ENCODE measurements at regions not wholly inside any gene's neighbourhood (a gene's known extent, or its start where the extent isn't known, plus 50 kb on each side); places are given as distances from the start of the nearest gene placed in this dataset.

DNA sequence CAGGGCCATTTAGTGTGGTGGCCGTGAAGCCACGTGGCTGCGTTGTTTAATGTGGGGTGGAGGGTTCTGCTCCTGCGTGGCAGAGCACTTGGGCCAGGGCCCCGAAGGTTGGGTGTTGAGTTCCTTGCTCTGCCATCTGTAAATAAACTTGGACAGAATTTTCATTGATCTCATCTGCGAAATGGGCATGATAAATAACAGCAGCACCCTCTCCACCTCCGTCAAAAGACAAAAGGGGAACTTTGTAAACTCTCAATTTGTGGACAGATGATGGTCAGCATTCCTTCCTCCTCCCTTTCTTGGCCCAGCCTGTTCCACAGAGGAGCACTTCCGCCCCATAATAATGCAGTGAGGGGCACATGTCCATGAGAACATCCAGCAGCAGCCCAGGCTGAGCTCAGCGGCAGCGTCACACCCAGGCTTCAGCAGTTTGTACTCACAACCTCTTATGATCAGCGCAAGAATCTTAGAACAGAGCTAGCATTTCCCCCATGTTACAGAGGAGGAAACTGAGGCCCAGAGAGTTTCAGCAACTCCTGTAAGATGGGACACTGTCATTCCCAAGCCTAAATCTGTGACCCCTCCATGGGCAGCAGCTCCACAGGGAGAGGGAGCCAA is 874.5 kb downstream of the BRD1 start:
- DNase-seq (ENCODE audit: low read depth) = no peak

DNA sequence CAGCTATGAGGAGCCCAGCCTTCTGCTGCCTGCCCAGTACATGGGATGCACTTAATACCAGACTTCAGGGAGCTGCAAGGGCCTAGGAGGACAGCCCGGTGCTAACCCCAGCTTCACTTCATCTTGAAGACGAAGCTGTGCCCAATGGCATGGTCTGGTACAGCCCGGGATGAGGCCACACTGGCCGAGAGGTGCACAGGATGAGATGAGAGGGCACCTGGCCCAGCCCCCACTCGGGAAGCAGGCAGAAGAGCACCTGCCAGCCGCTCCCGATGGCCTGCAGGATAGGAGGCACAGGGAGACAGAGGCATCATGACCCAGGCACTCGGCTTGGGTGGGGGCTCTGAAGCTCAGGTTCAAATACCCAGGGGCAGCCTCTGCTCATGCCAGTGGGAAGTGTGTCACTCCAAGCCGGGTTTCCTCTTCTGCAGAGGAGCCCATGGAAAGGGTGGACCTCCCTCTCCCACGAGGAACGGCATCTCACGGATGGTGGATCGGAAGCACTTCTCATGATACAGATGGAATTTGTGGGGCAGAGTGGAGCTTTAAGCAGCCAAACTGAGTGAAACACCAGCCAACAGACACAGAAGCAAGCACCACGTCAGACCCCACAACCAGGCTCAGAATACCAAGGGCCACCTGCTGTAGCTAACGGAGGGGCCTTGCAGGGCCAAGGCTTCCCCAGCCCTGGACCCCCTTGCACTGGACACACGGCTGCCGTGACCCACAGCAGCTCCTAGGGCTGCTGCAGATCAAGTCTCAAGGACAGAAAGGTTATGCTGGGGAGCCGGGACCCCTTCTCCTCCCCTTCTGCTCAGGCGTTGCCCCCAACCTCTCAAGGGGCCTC is 875.2 kb downstream of the BRD1 start:
- no peak for DNase-seq (ENCODE audit: low read depth)

DNA sequence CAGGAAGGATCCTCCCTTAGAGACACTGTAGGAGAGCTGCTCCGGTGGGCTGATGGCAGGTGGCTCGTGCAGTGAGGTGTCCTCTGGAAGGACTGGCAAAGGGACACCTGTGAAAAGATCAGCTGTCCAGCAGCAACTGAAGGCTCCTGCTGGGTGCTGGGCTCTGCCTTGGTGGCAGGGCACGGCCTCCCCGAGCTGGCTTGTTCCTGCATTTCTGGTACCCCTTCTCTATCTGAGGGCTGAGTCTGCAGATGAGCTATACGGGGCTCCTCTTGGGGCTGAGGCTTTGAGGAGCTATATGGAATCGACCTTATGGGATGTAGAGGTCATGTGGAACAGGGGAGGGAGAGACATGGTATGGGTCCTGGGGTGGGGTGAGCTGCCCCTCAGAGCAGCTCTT is 875.8 kb downstream of the BRD1 start:
- DNase-seq (ENCODE audit: low read depth) = no peak

DNA sequence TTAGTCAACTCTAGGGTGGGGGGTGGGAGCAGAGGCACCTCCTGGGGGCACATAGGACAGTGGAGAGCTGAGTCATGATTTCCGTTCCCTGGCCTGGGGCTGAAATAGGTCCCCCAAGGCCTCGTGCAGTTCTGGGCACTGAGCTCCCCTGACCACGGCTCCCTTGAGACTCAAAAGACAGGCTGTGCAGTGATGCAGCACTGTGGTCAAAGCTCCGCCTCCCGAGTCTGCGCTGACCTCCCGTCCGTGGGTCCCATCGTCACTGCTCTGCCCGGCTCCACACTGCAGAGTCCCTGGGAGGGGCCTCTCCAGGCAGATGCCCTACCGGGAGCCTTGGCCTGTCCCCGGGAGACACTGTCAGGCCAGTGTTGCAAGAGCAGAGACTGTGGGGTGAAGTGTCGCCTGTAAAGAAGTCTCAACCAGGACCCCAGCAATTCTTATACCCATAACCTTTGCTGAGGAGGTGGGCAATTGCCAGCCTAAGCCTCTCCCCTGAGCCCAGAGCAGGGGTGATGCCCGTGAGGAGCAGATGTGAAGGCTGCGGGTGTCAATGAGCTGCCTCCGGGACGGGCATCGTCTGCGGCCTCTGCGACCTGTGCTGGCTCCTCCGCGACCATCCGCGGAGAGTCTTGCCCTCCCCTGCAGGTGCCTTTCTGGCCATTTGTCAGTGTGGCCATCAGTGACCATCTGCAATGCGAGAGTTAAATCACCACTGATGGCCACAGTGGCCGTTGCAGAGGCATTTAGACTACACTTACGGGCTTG is 877.3 kb downstream of the BRD1 start:
- no peak for DNase-seq (ENCODE audit: low read depth)

DNA sequence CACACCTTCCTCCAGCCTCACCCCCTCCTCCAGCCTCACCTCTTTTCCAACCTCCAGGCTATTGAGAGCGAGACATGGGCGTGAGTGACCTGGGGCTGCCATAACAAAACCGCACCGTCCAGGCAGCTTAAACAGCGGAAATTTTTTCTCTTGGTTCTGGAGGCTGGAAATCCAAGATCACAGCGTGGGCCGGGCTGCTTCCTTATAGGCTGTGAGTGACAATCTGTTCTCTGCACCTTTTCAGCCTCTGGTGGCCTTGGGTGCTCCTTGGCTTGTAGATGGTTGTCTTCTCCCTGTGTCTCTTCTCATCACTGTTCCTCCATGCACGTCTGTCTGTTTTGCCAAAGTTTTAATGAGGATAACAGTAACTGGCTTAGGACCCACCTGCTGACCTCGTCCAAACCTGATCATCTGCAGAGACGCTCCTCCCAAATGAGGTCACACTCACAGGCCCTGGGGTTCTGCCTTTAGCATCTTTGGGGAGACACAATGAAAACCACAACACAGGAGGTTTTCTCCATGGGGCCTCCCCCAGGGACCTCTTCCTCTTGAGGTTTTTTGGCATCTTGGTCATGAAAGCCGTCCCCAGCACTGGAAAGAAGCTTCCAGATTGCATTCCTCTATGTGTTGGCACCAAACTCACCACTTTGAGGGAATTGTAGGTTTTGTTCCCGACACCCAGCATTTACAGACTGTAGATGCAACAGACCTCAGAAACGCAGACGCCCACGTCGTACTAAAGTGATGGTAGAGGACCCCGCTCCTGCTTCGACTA is 878.1 kb downstream of the BRD1 start:
- DNase-seq (ENCODE audit: low read depth) = no peak

DNA sequence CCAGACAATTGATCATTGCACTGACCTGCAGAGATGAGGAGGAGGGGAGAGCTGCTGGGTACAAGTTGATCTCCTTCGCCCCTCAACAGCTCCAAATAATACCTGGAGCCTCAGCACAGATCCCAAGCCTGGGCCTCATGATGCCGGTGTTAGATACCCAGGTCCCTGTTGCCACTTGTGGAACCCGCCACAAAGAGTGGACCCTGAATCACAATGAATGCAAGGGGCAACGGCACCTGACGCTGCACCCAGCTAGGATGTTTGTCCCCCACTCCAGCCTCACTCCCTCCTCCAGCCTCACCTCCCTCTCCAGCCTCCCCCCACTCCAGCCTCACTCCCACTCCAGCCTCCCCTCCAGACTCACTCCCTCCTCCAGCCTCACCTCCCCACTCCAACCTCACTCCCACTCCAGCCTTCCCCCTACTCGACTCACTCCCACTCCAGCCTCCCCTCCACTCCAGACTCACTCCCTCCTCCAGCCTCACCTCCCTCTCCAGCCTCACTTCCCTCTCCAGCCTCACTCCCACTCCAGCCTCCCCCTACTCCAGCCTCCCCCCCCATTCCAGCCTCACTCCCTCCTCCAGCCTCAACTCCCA is 879.0 kb downstream of the BRD1 start:
- DNase-seq (ENCODE audit: low read depth) = no peak

DNA sequence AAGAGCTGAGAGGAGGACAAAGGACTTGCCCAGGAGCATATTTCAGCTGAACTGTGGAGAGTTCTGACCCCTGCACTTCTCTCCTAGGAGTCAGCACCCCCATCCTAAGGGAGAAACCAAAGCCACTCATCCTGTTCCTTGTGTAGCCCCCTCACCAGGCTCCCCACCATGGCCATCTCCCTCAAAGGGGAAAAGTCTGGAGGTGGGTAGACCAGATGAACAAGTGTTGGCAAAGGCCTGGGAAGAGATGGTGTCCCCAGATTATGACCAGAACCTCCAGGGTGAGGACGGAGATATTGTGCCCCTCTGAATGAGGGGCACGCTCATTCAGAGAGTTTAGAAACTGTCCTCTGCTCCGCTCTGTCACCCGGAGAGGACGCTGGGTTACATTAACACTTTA is 880.0 kb downstream of the BRD1 start:
- DNase-seq (ENCODE audit: low read depth) = no peak

DNA sequence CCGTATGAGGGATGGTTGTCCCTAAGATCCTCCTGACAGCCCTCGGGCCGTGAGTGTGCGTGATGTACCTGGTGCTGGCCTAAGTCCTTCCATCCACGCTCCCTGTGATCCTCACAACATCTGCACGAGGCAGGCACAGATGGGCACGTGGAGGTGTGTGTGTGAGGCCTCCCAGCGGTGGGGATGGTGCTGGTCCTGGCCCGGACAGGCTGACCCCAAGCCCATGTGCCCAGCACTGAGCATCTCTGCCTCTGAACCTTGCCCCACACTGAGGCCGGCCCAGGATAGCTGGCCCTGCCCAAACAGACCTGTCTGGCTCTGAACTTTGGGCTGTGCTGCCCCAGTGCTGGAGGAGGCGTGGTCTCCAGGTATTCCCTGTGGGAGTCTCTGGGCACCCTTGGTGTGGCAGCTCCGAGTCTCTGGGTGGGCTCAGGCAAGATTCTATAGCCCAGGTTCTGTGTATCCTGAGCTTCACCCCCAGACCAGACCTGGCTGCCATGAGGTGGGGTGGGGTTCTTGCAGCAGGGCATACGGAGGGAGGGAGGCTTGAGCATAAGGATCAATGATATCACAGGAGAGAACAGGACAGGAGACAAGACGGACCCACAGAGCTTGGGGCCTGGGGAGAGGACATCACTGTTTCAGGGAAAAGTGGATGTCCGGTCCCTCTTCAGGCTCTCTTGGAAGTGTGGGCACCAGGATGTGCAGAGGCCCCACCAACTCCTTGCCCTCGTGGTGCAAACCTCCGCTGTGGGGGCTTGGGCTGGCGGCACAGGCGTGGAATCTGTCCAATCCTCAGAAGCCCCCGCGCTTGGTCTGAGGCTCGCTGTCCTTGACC is 881.8 kb downstream of the BRD1 start:
- DNase-seq (ENCODE audit: low read depth) = no peak

DNA sequence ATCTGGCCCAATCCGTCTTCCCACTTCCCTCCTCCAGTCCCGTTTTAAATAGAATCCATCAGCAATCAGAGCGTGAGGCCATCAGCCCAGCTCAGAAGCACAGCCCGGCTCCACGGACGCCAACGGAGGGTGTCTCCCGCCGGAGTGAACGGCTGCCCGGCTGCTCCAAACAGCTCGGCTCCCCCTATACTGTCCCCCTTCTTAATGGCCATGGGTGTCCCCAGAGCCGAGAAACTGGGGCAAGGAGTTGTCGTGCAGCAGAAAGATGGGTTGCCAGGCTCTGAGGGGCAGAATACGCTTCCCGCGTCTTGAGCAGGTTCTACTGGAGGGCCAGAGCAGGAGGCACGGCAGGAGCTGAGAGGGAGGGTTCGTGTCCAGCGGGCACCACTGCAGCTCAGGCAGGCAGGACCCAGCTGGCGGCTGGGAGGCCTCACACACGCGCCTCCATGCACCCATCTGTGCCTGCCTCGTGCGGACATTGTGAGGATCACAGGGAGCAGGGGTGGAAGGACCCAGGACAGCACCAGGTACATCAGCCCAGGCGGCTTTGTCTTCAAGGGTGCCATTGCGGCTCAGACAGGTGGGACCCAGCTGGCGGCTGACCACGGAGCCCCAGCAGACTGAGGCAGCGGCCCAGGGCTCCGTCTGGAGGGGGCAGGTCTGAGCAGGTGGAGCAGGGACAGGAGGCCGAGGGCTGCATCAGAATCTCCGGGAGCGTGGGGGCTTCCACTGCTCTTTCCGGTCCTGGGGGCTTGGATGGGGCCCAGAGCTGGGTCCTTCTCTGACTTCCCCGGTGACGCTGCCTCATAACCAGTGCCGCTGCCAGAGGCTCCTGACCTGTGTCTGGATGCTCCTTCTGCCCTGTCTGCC is 882.7 kb downstream of the BRD1 start:
- no peak for DNase-seq (ENCODE audit: low read depth)

DNA sequence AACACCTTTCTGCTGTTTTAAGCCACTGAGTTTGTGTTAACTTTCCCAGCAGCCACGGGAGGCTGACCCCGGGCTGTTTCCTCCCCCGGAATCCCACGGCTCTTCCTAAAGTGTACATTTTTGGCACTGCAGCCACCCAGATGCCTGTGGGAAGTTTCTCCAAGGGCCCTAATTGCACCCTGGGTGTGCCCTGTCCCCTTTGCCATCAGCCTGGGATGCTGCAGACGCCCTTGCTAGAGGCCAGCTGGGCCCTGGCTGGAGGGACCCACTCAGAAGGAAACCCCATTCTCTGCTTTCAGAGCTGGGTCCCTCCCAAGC is 883.3 kb downstream of the BRD1 start:
- DNase-seq (ENCODE audit: low read depth) = no peak

DNA sequence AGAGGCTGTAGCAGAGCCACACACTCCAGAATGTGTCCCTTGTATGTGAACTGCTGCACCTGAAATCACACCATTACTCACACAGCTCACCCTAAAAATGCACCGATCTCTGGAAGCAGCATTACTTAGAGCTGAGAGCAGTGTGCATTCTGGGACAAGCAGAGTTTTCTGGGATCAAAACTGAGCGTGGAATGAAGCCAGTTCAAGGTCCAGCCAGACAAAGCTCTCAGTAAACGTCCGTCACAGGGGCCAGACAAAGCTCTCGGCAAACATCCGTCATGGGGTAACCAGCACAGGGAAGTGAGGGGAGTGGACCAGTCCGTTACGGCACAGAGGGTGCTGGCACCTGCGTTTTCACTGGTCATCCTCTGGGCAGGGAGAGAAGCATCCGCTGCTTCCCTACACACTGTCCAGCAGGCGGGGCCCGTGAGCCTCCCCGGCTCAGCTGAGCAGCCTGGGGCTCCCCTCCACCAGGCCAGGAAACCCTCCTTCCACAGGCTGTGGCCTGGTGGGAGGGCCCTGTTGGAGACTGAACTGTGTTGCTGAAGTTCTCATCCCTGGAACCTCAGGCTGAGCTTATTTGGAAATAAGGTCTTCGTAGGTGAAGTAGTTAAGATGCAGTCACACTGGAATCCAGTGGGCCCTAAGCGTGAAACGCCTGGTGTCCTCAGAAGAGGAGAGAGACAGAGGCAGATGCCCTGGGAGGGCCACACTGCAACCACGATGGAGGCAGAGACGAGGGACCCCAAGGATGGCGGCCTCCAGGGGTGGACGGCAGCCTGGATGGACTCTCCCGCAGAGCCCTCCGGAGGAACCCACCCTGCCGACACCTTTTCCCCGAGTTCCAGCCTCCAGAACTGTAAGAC is 883.9 kb downstream of the BRD1 start:
- DNase-seq (ENCODE audit: low read depth) = no peak

DNA sequence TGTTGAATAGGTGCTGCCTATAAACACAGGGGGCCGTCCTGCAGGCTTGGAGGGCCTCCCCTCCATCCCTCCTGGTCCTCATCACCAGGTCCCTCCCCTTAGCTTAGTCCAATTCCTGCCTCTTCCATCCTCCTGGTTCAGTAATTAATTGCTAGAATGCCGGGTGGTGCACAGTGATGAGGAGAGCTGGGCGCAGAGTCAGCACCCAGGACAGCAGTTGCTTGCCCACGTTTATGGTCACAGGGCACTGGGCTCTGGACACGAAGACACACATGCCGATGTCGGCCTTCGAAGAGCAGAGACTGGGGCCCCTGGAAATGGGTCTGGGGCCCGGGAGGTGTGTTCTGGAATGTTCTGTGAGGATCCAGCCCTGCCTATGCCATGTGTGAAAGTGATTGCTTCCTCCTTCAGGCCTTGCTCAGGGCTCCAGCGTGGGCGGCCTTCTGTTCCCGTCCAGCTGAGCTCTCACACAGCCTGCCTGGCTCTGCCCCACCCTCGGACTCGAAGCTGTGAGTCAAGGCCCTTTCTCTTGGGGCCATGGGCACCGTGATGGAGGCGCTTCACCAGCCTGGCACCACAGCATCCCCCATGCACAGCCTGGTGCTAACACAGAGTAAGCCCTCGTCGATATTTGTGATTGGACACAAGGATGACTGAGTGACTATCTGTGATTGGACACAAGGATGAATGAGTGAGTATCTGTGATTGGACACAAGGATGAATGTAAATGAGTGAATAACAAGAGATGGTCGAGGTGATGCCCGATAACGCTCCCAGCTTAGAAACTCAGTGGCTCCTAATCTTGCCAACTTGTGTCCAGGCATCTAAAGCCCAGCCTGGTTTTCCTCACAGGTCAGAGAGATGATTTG is 884.7 kb downstream of the BRD1 start:
- DNase-seq (ENCODE audit: low read depth) = no peak

DNA sequence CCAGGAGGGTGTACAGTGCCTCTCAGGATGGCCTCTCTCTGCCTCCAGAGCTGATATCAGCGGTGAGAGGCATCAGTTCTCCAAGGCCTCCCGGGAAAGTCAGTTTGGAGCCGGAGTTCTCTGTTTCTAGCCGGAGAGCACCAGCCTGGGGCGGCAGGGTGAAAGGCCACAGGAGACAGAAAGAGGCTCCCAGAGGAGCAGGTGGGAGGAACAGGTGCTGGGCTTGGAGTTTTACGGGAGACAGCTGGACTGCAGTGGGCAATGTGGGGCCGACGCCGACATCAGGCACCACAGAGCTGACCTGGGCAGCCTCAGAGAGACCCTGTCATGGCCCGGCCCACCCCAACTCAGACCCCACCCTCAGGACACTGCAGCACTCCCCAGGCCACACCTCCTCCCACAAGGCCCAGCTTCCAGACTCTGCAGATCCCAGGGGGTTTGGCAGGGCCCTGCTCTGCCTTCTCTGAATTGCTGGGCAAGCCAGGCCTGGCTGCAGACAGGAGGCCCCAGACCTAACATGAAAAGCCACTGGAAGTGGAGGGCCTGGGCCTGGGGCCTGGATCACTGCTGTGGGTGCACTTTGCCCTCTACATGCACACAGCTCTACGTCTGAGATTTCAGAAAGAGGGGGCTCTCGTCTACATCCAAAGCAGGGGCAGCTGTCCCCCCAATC is 885.6 kb downstream of the BRD1 start:
- no peak for DNase-seq (ENCODE audit: low read depth)

DNA sequence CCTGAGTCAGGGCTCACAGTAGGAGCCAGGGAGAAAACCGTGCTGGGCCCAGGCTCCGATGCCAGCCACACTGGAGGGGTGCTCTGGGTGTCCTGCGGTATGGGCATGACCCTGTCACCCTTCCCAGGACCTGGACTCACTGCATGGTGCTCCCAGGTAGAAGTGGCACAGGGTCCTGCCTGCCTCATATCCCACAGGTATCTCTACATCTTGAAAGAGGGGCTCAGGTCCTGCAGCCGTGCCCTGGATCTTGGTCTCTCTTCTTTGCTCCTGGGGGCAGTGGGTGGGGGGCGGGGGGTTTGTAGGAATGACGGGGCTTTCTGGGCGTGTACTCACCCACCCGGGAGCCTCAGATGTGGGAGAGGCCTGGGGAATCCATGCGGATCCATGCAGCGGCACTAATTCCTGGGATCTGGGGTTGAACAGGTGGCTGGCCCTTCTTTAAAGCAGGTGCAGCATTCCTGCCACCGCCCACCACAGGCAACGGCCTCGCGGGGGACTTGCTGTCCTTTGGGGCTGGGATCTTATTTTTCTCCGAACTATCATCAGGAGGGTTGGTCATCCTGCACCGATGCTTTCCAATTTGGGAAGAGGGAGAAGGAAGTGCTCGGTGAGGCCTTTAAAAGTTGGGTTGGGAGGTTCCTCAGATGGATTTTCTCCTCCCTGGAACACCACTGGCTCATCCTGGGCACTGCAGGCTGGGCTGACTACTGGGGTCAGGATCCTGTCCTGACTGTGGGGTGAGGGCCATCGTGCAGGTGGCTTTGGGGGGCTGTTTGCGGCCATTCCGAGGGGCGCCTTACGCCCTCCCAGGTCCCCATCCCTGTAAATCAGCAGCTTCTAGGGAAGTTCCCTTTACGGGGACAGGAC is 886.4 kb downstream of the BRD1 start:
- no peak for DNase-seq (ENCODE audit: low read depth)

DNA sequence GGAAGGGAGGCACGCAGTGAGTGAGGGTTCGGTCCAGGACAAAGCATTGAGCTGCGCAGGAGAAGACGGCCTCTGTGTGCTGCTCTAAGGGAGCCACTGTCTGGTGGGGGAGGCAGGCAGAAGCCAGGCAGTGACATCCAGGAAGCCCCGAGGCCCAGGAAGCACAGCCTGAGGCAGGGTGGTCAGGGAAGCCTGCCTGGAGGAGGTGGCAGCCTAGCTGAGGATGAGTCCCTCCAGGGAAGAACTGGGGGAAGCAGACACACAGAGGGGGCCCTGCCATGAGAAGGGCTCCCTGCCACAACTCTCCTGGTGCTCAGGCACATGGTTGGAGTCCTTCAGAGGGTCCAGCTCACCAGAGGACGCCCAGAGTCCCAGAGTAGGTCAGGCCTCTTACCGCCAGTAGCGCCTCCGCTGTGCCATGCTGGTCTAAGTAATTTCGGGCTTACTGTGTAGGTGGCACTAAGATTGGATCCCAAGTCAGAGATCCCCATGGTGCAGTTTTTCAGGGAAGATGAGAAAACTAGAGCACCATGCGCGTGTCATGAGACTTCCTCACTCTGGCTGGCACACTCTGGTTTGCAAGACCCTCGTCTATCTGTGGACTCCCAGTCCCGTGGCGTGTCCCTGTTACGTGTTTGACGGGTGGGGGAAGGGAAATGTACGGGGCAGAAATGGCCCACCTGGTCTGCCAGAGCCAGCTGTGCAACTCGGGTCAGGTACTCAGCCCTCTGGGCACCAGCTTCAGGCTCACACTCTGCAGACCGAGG is 887.2 kb downstream of the BRD1 start:
- DNase-seq (ENCODE audit: low read depth) = no peak

All from activated T-helper 1 cell treated with Interleukin-2 at 50 U/mL for 16 hours (primary cell).